ENCODE measurements at regions not wholly inside any gene's neighbourhood (a gene's known extent, or its start where the extent isn't known, plus 50 kb on each side); places are given as distances from the start of the nearest gene placed in this dataset.

DNA sequence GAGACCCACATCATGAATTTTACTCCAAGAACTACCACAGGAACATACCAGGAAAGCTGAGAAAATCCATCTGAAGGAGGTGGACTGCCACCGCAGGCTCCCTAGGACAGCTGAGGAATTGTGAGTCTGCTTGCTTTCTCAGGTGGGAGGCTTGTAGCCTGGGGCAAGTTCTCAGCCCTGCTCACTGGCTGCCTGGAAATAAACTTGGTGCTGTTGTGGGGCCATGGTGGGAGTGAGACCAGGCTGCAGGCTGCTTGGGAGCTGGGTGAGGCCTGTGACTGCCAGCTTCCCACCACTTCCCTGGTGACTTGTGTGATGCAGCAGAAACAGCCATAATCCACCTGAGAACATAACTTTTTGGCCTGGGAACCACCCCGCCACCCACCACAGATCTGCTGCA is 132.7 kb upstream of the RAG2 start:
- DNase-seq = no peak

DNA sequence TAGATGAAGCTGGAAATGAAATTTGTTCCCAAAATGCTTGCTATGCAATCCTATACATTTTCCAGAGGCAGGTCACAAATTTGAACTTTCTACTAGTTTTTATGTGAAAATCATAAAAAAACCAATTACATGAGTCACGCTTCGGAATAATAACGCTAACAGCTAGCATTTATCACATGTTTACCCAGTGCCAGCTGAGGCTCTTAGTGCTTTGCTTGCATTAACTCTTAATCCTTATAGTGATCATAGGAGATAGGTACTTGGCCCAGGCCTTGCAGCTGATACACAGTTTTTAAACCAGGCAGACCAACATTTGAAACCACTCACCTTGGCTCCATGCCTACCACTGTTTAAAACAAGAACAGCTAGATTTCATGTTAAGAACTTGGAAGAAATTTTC is 131.8 kb upstream of the RAG2 start:
- no peak for DNase-seq

DNA sequence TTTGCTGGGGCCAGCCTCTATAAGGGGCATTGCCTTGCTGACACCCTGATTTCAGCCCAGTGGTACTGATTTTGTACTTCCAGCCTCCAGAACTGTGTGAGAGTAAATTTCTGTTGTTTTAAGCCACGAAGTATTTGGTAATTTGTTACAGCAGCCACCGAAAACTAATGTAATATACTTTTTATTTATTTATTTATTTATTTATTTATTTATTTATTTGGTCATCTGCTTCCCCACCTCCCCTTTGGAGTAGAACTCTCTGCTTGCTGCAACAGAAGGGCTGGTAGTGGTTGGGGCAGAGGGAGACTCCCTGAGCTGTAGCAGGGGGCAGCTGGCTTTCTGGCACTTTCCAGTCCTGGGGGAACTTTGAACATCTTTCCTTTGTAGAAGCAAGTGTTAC is 128.4 kb upstream of the RAG2 start:
- DNase-seq = no peak

DNA sequence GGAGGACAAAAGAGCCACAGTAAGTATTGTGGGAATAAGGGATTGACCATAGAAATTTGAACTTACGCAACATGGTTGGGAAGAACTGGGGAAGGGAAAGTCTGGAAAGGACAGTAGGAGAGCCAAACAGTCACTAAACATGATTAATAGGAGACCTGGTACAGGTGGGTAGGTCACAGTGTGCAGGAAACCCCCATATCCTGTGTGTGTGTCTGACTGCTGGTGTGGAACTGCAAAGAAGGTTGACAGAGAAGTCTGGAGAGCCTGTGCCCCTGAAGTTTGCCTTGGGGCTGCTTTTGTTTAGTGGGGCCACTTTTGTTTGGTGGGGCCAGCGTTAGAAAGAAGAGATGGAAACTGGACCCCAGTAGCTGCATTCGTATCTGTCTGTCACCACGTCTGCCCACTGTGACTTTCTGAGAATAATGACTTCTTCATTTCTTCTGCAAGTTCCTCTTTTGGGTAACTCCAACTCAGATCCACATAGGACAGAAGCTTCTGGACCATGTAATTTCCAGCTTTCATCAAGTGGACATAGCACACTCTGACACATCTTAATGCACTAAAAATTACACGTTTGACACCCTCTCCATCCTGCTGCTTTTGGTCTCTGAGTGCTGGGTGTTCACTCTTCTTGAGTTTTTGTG is 126.8 kb upstream of the RAG2 start:
- DNase-seq = no peak

DNA sequence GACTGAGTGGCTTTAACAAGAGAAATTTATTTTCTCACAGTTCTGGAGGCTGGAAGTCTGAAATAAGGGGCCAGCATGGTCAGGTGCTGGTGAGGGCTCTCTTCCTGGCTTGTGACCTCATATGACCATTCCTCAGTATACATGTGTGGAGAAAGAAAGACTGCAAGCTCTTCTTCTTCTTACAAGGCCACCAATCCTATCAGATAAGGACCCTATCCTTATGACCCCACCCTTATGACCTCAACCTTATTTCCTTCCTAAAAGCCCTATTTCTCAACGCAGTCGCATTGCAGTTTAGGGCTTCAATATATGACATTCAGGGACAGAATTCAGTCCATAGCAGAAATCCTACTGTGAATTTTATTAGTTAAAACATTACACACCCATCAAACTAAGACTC is 124.4 kb upstream of the RAG2 start:
- DNase-seq = no peak

DNA sequence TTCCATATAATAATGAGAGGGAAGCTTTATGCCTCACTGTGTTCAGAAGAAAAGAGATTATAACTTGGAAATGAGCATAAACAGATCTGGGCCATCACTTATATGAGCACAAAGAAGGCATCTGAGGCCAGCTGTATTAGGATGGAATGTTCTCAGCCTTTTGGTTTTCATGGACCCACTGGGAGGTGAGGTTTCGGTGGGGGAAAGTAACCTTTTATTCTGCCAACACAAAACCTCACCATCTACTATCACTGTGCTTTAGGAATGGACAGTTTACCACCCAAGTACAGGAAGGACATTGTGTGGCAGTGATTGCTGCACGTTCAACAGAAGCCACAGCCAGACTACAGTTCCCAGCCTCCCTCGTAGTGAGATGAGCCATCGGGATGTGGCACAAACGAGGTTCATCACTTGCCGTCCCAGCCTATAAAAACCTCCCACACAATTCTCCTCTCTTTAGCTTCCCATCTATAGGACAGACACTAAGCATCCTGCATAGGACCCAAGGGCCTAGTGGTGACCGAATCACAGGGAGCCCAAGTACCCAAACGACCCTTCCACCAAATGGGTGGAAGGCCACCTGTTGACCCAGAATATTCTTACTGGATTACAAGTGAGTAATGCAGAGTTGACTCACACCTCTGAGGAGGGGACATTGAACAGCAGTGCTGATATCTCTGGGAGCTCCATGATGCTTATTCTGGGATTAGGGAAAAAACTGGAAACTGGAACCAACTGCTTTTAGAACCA is 121.5 kb upstream of the RAG2 start:
- DNase-seq = no peak

DNA sequence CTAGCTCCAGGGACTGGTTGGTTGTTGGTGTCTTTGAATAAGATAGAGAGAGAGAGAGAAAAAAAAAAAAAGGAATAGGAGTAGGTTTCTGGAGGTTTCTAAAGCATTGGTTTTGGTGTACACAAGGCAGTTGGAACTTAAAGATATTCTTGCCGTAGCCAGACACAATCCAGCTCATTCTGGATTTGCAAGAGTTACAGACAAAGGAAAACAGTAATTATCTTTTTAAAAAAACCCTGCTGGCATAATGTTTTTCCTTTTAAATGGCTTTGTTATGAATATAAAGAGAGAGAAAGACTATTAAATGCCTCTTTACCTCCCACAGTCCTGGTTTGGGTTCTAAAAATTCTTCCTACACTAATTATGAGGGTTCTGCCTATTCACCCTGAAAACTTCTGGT is 120.4 kb upstream of the RAG2 start:
- no peak for DNase-seq

DNA sequence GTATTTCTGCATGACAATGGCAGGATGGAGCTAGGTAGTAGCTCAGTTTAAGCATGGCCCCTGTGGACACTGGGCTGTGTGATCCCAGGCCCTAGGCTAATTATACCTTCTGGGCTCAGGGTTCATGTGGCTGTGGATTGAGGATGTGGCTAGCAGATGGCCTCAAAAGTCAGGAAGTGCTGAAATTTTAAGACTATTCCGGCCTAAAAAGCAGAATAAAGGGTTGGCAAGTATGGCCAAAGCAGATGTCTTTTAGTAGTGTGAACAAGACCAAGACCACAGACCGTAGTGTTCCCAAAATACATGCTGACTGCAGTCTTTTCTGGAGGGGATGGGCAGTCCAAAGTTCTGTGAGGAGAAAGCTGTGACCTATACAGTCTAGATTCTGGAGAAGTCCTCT is 115.7 kb upstream of the RAG2 start:
- DNase-seq = no peak

DNA sequence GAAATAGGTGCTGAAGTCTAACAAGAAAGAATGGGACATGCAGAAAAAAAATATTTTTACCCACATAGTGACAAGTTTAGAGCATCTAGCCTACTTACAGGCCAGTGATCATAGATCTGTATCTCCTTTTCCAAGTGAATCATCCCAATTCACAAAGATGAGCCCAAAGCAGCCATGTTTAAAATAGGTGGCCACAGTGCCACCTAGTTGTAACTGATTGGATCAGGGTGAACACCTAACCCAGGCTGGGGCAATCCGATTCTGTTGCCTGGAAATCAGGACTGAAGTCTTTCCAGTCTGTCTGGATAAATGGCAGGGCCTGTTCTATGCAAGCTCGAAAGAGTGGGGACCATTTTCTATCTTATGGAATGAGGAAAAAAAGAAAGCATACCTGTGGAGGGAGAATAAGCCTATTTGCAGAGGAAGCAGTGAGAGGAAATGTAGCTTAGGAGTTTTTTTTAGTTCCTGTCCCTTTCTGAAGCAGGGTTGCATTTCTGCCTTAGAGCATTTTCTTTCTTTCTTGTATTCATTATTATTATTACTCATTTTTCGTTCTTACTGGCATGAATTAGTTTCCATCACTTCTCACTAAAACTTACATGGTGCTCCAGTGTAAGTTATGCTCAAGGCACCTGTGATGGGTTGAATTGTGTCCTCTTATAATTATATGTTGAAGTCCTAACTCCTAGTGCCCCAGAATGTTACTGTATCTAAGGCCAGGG is 113.2 kb upstream of the RAG2 start:
- DNase-seq = no peak

Data from NCI-H1048 (cell line).